ENCODE measurements at regions not wholly inside any gene's neighbourhood (a gene's known extent, or its start where the extent isn't known, plus 50 kb on each side); places are given as distances from the start of the nearest gene placed in this dataset.
A peak's percentile ranks its signal among the peaks of the same experiment; 100 is the strongest.

DNA sequence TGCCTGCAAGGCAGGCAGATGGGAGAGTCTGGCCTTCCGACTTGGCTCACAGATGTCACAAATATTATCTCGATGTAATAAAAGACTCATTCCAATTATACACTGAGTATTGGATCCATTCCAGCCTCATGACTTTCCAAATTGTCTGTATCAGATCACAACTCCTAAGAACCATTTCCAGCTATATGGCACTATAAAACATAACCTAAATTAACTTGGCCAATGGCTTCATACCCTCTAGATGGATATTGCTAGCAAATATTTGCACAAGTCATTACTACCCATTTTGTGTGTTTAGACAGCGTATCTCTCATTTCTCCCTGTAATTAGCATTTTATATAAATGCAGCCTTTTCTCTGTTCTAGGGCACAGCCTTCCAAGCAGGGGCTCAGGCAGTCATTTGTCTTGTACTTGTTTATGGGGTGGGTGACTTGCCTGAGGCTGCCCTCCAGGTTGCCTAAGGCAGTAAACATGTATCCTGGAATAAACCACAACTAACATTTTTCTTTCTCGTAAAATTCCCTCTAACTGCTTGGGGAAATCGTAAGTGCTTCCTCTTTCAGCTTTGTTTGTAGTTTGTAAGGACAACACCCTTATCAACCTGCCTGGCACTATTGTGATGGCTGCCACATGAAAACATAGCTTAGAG, 70.6 kb upstream of the KCNJ6 start:
- Histone ChIP-seq H3K4me1 (ENCODE audit: control insufficient read depth, insufficient read depth, low read length) (peaks cover 10% of the 10 kb centered on the region), H3K36me3 (ENCODE audit: control insufficient read depth in 2 of 2, insufficient read depth in 1 of 2, low read length in 2 of 2) (no peaks in the 10 kb centered on the region), H3K9me3 (ENCODE audit: control insufficient read depth, insufficient read depth, low read depth, low read length) (no peaks in the 10 kb centered on the region), H3K27ac (ENCODE audit: extremely low read depth, low read depth, low read length) (peak overlapping the region; percentile 47; the same call in 1 of the 2 replicates), H3K4me3 (ENCODE audit: low read depth, low read length) (no peak overlapping the region)
- ChIA-PET CTCF (interaction anchor here (0.5 to 1.2 kb wide), 4 partner anchors 63 to 518 kb away, joined by 3 to 4 read pairs (median 3); no protein-coding TSS in a partner anchor), POLR2A (no interaction called here)
- TF ChIP-seq ZNF341 (tag by site-specific recombination; IDR thresholded peaks at IDR 0.05; ENCODE audit: low read depth) (peak; percentile 19; the same call in 1 of the 2 replicates), GLIS1 (tag by site-specific recombination; IDR thresholded peaks at IDR 0.05) (peak; percentile 50), ZNF510 (tag by site-specific recombination; IDR thresholded peaks at IDR 0.05; ENCODE audit: insufficient replicate concordance) (peak; percentile 4), ZNF324 (tag by site-specific recombination; IDR thresholded peaks at IDR 0.05) (no peak), ZBTB17 (tag by site-specific recombination; IDR thresholded peaks at IDR 0.05) (peak; percentile 51; the same call in 1 of the 2 replicates), OSR2 (tag by site-specific recombination; IDR thresholded peaks at IDR 0.05) (peak; percentile 99), ZNF335 (tag by site-specific recombination; conservative IDR thresholded peaks at IDR 0.05) (peak; percentile 52), GLI2 (tag by site-specific recombination; IDR thresholded peaks at IDR 0.05; ENCODE audit: borderline replicate concordance, low read depth) (0 out of 2 replicates have a peak, but pooled peaks have one; percentile 29), BCL11A (tag by site-specific recombination; IDR thresholded peaks at IDR 0.05; ENCODE audit: low read depth) (peak; percentile 63; the same call in 1 of the 2 replicates), ZNF423 (tag by site-specific recombination; IDR thresholded peaks at IDR 0.05) (peak; percentile 26; the same call in 1 of the 2 replicates), KLF8 (tag by site-specific recombination; IDR thresholded peaks at IDR 0.05) (peak; percentile 42; the same call in 1 of the 2 replicates), KLF16 (tag by site-specific recombination; IDR thresholded peaks at IDR 0.05) (peak; percentile 76), FEZF1 (tag by site-specific recombination; IDR thresholded peaks at IDR 0.05) (peak; percentile 89), ZNF610 (tag by site-specific recombination; IDR thresholded peaks at IDR 0.05; ENCODE audit: borderline replicate concordance) (peak; percentile 41; the same call in 1 of the 2 replicates), YY2 (tag by site-specific recombination; IDR thresholded peaks at IDR 0.05) (0 out of 2 replicates have a peak, but pooled peaks have one; percentile 32), WT1 (tag by site-specific recombination; IDR thresholded peaks at IDR 0.05) (peak; percentile 92), ZNF266 (tag by site-specific recombination; IDR thresholded peaks at IDR 0.05; ENCODE audit: low read depth) (no peak), ZBTB21 (tag by site-specific recombination; IDR thresholded peaks at IDR 0.05) (peak; percentile 34; the same call in 1 of the 2 replicates), ZNF530 (tag by site-specific recombination; IDR thresholded peaks at IDR 0.05; ENCODE audit: low read depth) (no peak)
- TF ChIP-seq, protein P1, sequence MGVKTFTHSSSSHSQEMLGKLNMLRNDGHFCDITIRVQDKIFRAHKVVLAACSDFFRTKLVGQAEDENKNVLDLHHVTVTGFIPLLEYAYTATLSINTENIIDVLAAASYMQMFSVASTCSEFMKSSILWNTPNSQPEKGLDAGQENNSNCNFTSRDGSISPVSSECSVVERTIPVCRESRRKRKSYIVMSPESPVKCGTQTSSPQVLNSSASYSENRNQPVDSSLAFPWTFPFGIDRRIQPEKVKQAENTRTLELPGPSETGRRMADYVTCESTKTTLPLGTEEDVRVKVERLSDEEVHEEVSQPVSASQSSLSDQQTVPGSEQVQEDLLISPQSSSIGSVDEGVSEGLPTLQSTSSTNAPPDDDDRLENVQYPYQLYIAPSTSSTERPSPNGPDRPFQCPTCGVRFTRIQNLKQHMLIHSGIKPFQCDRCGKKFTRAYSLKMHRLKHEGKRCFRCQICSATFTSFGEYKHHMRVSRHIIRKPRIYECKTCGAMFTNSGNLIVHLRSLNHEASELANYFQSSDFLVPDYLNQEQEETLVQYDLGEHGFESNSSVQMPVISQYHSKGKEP (tag by site-specific recombination; IDR thresholded peaks at IDR 0.05) = no peak
- TF ChIP-seq, protein P2, sequence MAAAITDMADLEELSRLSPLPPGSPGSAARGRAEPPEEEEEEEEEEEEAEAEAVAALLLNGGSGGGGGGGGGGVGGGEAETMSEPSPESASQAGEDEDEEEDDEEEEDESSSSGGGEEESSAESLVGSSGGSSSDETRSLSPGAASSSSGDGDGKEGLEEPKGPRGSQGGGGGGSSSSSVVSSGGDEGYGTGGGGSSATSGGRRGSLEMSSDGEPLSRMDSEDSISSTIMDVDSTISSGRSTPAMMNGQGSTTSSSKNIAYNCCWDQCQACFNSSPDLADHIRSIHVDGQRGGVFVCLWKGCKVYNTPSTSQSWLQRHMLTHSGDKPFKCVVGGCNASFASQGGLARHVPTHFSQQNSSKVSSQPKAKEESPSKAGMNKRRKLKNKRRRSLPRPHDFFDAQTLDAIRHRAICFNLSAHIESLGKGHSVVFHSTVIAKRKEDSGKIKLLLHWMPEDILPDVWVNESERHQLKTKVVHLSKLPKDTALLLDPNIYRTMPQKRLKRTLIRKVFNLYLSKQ (tag by site-specific recombination; IDR thresholded peaks at IDR 0.05; ENCODE audit: borderline replicate concordance) = no peak
- TF ChIP-seq, protein P3, sequence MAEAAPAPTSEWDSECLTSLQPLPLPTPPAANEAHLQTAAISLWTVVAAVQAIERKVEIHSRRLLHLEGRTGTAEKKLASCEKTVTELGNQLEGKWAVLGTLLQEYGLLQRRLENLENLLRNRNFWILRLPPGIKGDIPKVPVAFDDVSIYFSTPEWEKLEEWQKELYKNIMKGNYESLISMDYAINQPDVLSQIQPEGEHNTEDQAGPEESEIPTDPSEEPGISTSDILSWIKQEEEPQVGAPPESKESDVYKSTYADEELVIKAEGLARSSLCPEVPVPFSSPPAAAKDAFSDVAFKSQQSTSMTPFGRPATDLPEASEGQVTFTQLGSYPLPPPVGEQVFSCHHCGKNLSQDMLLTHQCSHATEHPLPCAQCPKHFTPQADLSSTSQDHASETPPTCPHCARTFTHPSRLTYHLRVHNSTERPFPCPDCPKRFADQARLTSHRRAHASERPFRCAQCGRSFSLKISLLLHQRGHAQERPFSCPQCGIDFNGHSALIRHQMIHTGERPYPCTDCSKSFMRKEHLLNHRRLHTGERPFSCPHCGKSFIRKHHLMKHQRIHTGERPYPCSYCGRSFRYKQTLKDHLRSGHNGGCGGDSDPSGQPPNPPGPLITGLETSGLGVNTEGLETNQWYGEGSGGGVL (tag by site-specific recombination; IDR thresholded peaks at IDR 0.05) = 0 out of 2 replicates have a peak, but pooled peaks have one; percentile 43
- TF ChIP-seq, protein P4, sequence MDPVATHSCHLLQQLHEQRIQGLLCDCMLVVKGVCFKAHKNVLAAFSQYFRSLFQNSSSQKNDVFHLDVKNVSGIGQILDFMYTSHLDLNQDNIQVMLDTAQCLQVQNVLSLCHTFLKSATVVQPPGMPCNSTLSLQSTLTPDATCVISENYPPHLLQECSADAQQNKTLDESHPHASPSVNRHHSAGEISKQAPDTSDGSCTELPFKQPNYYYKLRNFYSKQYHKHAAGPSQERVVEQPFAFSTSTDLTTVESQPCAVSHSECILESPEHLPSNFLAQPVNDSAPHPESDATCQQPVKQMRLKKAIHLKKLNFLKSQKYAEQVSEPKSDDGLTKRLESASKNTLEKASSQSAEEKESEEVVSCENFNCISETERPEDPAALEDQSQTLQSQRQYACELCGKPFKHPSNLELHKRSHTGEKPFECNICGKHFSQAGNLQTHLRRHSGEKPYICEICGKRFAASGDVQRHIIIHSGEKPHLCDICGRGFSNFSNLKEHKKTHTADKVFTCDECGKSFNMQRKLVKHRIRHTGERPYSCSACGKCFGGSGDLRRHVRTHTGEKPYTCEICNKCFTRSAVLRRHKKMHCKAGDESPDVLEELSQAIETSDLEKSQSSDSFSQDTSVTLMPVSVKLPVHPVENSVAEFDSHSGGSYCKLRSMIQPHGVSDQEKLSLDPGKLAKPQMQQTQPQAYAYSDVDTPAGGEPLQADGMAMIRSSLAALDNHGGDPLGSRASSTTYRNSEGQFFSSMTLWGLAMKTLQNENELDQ (tag by site-specific recombination; IDR thresholded peaks at IDR 0.05; ENCODE audit: low read depth) = peak; percentile 64; the same call in 1 of the 2 replicates
- TF ChIP-seq, protein P5, sequence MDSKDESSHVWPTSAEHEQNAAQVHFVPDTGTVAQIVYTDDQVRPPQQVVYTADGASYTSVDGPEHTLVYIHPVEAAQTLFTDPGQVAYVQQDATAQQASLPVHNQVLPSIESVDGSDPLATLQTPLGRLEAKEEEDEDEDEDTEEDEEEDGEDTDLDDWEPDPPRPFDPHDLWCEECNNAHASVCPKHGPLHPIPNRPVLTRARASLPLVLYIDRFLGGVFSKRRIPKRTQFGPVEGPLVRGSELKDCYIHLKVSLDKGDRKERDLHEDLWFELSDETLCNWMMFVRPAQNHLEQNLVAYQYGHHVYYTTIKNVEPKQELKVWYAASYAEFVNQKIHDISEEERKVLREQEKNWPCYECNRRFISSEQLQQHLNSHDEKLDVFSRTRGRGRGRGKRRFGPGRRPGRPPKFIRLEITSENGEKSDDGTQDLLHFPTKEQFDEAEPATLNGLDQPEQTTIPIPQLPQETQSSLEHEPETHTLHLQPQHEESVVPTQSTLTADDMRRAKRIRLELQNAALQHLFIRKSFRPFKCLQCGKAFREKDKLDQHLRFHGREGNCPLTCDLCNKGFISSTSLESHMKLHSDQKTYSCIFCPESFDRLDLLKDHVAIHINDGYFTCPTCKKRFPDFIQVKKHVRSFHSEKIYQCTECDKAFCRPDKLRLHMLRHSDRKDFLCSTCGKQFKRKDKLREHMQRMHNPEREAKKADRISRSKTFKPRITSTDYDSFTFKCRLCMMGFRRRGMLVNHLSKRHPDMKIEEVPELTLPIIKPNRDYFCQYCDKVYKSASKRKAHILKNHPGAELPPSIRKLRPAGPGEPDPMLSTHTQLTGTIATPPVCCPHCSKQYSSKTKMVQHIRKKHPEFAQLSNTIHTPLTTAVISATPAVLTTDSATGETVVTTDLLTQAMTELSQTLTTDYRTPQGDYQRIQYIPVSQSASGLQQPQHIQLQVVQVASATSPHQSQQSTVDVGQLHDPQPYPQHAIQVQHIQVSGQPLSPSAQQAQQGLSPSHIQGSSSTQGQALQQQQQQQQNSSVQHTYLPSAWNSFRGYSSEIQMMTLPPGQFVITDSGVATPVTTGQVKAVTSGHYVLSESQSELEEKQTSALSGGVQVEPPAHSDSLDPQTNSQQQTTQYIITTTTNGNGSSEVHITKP (tag by site-specific recombination; IDR thresholded peaks at IDR 0.05) = peak; percentile 64
